COLO668 (cell line): ENCODE measurements at regions not wholly inside any gene's neighbourhood (a gene's known extent, or its start where the extent isn't known, plus 50 kb on each side); places are given as distances from the start of the nearest gene placed in this dataset.

Source experiments
- DNase-seq: peaks from one replicate; lab custom pipeline; 2025; ENCODE audit not compliant: unreplicated experiment; lab: John Stamatoyannopoulos, UW

DNA sequence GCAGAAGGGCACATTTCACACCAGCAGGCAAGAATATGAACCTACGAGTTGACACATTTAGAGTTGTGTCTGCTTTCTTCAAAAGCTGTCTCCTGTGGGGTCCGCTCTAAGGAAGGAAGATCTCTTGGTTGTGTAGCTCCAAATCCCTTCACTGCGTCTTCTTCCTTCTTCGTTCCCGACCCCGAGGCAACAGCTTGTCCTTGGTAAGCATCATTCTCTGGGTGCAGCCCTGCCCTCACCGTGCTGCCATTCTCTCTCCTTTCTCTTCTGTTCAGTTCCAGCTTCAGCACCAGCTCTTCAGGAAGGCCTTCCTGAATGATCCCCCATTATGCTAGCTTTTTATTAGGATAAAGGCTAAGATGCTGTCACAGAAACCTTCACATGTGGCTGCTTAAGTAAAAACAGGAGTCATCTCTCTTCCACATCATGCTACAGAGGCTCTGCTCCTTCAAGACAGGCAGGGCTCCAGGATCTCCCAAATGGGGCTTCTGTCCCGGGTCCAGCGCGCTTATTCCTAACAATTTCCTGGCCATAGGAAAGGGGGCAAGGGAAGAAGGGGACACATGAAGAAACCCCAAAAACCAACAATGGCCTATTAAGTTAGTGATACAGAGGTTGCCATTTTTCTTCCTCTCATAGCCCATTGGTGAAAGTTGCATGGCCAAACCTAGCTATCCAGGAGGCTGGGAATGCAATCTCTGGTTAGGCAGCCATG, 52.2 kb upstream of the SHH start:
- no peak for DNase-seq

DNA sequence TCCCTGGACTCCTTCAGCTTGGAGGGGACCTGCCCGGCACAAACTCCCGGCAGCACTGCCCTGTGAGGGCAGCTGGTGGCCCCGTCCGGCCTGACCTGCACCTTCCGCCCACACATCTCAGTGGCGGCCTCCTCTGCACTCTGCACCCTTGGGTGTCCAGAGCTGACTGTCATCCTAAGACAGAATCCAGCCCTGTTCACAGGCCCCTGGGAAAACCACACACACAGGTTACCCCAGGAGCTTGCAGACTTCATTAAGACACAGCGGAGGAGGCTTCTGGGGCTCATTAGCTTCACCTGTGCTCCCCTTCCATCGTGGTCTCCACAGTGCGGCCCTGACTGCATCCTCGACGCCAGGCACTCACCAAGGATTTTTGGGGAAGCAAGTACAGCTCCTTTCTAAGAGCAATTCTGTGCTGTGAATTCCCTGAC, 51.5 kb upstream of the SHH start:
- no peak for DNase-seq

DNA sequence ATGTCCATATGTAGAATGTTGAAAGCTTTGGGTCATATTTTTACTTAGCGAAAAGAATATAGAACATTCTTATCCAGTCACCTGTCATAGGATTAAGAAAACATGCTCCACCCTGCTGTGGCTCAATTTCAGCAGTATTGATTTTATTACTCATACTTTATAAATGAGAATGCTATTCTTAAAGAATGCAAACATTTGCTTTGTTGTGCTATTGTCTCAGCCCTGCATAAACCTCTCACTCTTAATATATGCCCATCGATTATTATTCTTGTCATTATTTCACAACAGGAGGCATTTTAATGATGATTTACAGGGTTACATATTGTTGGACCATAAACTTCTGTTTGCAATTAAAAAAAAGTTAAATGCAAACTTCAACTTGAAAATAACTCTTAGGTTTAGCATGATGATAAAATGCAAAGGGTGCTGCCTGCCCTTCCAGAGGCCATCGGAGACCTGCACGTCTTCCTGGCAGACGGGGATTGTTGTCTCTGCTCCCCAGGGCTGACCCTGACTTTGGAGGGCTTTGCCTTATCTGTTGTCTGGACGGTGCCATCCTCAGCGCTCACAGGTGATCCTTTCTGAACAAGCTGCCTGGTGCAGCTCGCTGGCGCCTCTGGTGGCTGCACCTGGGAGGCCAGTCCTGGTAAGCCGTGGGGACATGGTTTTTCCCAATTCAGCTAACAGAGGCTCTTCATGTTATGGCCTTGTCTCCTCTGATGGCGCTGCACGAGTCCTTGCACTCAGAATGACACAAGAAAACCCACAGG, 50.0 kb upstream of the SHH start:
- DNase-seq: no peak
